ENCODE measurements at regions not wholly inside any gene's neighbourhood (a gene's known extent, or its start where the extent isn't known, plus 50 kb on each side); places are given as distances from the start of the nearest gene placed in this dataset.

DNA sequence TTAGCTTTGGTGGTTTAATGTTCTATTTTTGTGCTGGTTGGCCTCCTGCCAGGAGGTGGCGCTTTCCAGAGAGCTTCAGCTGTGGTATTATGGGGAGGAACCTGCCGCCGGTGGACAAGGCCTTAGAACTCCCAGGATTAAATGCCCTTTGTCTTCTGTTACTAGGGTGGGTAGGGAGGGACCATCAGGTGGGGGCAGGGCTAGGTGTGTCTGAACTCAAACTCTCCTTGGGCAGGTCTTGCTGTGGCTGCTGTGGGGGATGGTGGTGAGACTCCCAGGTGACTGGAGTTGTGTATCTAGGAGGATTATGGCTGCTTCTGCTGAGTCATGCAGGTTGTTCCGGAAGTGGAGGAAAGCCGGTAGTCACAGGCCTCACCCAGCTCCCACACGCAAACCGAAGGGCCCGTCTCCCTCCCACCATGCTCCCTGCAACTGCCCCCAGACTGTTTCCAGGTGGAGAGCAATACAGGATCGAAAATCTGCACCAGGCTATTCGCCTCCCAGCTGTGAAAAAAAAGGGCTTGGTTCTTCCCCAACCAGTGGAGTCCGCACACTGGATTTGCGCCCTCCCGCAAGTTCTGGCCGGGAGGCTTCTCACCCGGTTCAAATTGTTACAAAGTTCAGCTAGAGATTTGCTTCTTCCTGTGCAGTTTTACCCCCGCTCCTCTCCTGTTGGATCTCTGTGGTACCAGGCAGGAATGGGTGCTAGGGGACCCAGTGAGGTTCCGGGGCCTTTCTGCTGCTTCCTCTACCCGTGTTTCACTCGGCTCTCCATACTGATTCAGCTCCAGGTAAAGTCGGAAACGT lies 220.5 kb downstream of the CENPF start:
- peak; percentile 33 for TF ChIP-seq CTCF (IDR thresholded peaks at IDR 0.05)
- no peak for TF ChIP-seq EZH2 (IDR thresholded peaks at IDR 0.05)
- TF ChIP-seq EZH2phosphoT487 (IDR thresholded peaks at IDR 0.05), result no peak
